K562 (cell line): ENCODE measurements at regions not wholly inside any gene's neighbourhood (a gene's known extent, or its start where the extent isn't known, plus 50 kb on each side); places are given as distances from the start of the nearest gene placed in this dataset.

ENCODE experiments used
- ATAC-seq: fragments of 200-7000 bp; cut with Tn5 transposase; 3 replicates; pipeline ENCODE4 v1.9.1; 2020; ENCODE audit warnings: moderate library complexity
- BruUV-seq: library from RNA; stranded (reverse); fragments of 400-500 nt; replicated peaks from 2 replicates; lab custom pipeline; 2021; lab: Mats Ljungman, UMichigan
- CTCF ChIA-PET: fragments of 300-600 bp; formaldehyde crosslinking; extraction: SDS; loops from one replicate; lab custom pipeline; 2021; ENCODE audit warnings: low intra/inter-chr PET ratio; lab: Yijun Ruan, JAX
- POLR2A ChIA-PET: fragments of 300-600, 350-650 bp; sonication (Branson Sonifier 250); formaldehyde crosslinking; extraction: SDS; loops from one replicate; lab custom pipeline; 2021; ENCODE audit warnings: antibody characterized with exemption, inconsistent platforms; lab: Yijun Ruan, JAX
- DNase-seq, 4 experiments: peaks; one replicate each; pipeline versions ENCODE4 v3.0.0 to v3.0.0-alpha.2; 2011 to 2018; ENCODE audit warnings: low spot score in 3 of 4, mixed read lengths in 3 of 4; ENCODE audit errors: extremely low read depth in 1 of 4
- FAIRE-seq: peaks from 2 replicates; lab custom pipeline; 2011; peaks lifted over from hg19 to GRCh38; lab: Jason Lieb, UNC
- H2AFZ ChIP-seq: 2 replicates; pipeline ENCODE4 v1.6.0; 2011; ENCODE audit warnings: low read depth, low read length, control low read depth, inconsistent platforms
- H3K27ac ChIP-seq: fragments of 200-600 bp; 3 replicates; pipeline ENCODE4 v1.8.0; 2011; ENCODE audit warnings: low read depth, mild to moderate bottlenecking, control low read depth, inconsistent platforms, low read length, moderate library complexity, mixed read lengths; ENCODE audit errors: extremely low read depth
- H3K27me3 ChIP-seq, 2 experiments: fragments of 300-600 bp in 1 of 2; 2 replicates in 1 of 2; 3 replicates in 1 of 2; pipeline versions ENCODE4 v1.6.0 to v1.8.0; 2011; ENCODE audit warnings: inconsistent platforms in 2 of 2, low read length in 2 of 2, mild to moderate bottlenecking in 1 of 2, mixed read lengths in 1 of 2, moderate library complexity in 1 of 2; ENCODE audit not compliant: control insufficient read depth in 2 of 2, insufficient read depth in 2 of 2
- H3K36me3 ChIP-seq: fragments of 300-600 bp; 3 replicates; pipeline ENCODE4 v1.8.0; 2011; ENCODE audit warnings: mild to moderate bottlenecking, low read length, inconsistent platforms; ENCODE audit not compliant: control insufficient read depth, insufficient read depth
- H3K4me1 ChIP-seq, 2 experiments: fragments of 200-600 bp in 1 of 2; replicated peaks in 1 of 2; 2 replicates in 1 of 2; 3 replicates in 1 of 2; pipeline versions ENCODE4 v1.5.1 to v1.8.0; 2011; ENCODE audit warnings: inconsistent platforms in 2 of 2, low read length in 2 of 2, mild to moderate bottlenecking in 1 of 2, mixed read lengths in 1 of 2, moderate library complexity in 1 of 2; ENCODE audit not compliant: control insufficient read depth in 2 of 2, insufficient read depth in 2 of 2
- H3K4me2 ChIP-seq: 2 replicates; pipeline ENCODE4 v1.6.1; 2011; ENCODE audit warnings: low read length, control low read depth, inconsistent platforms, mixed read lengths; ENCODE audit not compliant: insufficient read depth
- H3K4me3 ChIP-seq: fragments of 200-600 bp; sonication (generic), shearing (Covaris generic); 2 replicates; pipeline ENCODE4 v1.5.1; 2016; ENCODE audit warnings: control low read depth, inconsistent platforms
- H3K79me2 ChIP-seq: fragments of 200-600 bp; 3 replicates; pipeline ENCODE4 v1.8.0; 2011; ENCODE audit warnings: low read length, inconsistent platforms; ENCODE audit not compliant: control insufficient read depth, insufficient read depth
- H3K9ac ChIP-seq, 2 experiments: 2 replicates each; pipeline versions ENCODE4 v1.6.0 to v1.6.1; 2011; ENCODE audit warnings: low read depth in 2 of 2, low read length in 2 of 2, control low read depth in 1 of 2, inconsistent platforms in 1 of 2, mild to moderate bottlenecking in 1 of 2, mixed read lengths in 1 of 2; ENCODE audit not compliant: insufficient read depth in 1 of 2
- H3K9me1 ChIP-seq: one replicate; pipeline ENCODE4 v1.6.0; 2011; ENCODE audit warnings: inconsistent platforms, mild to moderate bottlenecking, low read length, moderate library complexity; ENCODE audit not compliant: control insufficient read depth, insufficient read depth
- H3K9me3 ChIP-seq: replicated peaks from 2 replicates; pipeline ENCODE4 v1.5.1; 2011; ENCODE audit warnings: low read depth, low read length, inconsistent platforms; ENCODE audit not compliant: control insufficient read depth, insufficient read depth
- H4K20me1 ChIP-seq: replicated peaks from 2 replicates; pipeline ENCODE4 v1.6.1; 2011; ENCODE audit warnings: low read length, inconsistent platforms, mixed read lengths; ENCODE audit not compliant: control insufficient read depth, insufficient read depth
- CTBP1 ChIP-seq: fragments of 450-650 bp; IDR thresholded peaks from 2 replicates; pipeline ENCODE4 v1.6.1; 2016; ENCODE audit warnings: borderline replicate concordance
- DACH1 ChIP-seq: fragments of 450-650 bp; IDR thresholded peaks from 2 replicates; pipeline ENCODE4 v1.6.1; 2018; ENCODE audit not compliant: partially characterized antibody
- ETV5 ChIP-seq: sonication (generic); formaldehyde crosslinking; IDR thresholded peaks from 2 replicates; pipeline ENCODE4 v1.4.0; 2020; ENCODE audit warnings: low read depth, mild to moderate bottlenecking, missing genetic modification reagents
- MCM2 ChIP-seq: fragments of 450-650 bp; IDR thresholded peaks from 2 replicates; pipeline ENCODE4 v1.6.1; 2017; ENCODE audit warnings: low read depth, mild to moderate bottlenecking
- MTA2 ChIP-seq: fragments of 450-650 bp; IDR thresholded peaks from 2 replicates; pipeline ENCODE4 v1.6.1; 2016; ENCODE audit warnings: low read depth
- PURB ChIP-seq: sonication (generic); formaldehyde crosslinking; IDR thresholded peaks from 2 replicates; pipeline ENCODE4 v1.9.0; 2021; ENCODE audit warnings: low read depth, mild to moderate bottlenecking, missing genetic modification reagents
- SAP30 ChIP-seq: fragments of 200-600 bp; sonication (generic); IDR thresholded peaks from 2 replicates; pipeline ENCODE4 v1.6.1; 2012; ENCODE audit warnings: borderline replicate concordance, low read depth, mild to moderate bottlenecking, moderate library complexity, low read length, control low read depth, inconsistent platforms; ENCODE audit not compliant: insufficient read depth, poor library complexity, severe bottlenecking
- SIX5 ChIP-seq, 2 experiments: IDR thresholded peaks; 2 replicates each; pipeline ENCODE4 v1.6.1; 2011; ENCODE audit warnings: low read length in 2 of 2, borderline replicate concordance in 1 of 2, low read depth in 1 of 2, mild to moderate bottlenecking in 1 of 2, moderate library complexity in 1 of 2; ENCODE audit not compliant: insufficient read depth in 1 of 2
- U2AF1 ChIP-seq: fragments of 200-400 bp; formaldehyde crosslinking; optimal IDR thresholded peaks from 2 replicates; pipeline ENCODE3; 2017; ENCODE audit warnings: mild to moderate bottlenecking, low read depth, low read length, moderate library complexity
- ZFPM2 ChIP-seq: fragments of 250-450 bp; sonication (Bioruptor Pico); IDR thresholded peaks from 2 replicates; pipeline ENCODE4 v1.5.1; 2022; ENCODE audit warnings: mild to moderate bottlenecking
- ZNF347 ChIP-seq: fragments of 450-650 bp; formaldehyde crosslinking; IDR thresholded peaks from 2 replicates; pipeline ENCODE4 v1.4.0; 2020; ENCODE audit warnings: low read depth, mild to moderate bottlenecking, moderate library complexity
- ZNF507 ChIP-seq: conservative IDR thresholded peaks from 2 replicates; pipeline ENCODE4 v1.6.1; 2017; ENCODE audit warnings: missing genetic modification characterization, missing compliant biosample characterization
- ZNF655 ChIP-seq: fragments of 250-450 bp; sonication (Bioruptor Pico); IDR thresholded peaks from 2 replicates; pipeline ENCODE4 v1.5.0; 2021
- WGBS: fragments of 100-300 bp; shearing (Covaris generic); methylation state at CpG from one replicate; pipeline ENCODE4 v1.1.6; 2016; ENCODE audit warnings: low coverage, mixed read lengths; ENCODE audit not compliant: insufficient coverage; ENCODE audit errors: missing lambda C conversion rate; 5-methylcytosine and 5-hydroxymethylcytosine counted together
- in situ Hi-C: fragments of 300-500 bp; cut with MboI; formaldehyde crosslinking; loops from 4 replicates; pipeline ENCODE4 v1.15.0; 2018; ENCODE audit warnings: inconsistent platforms, mixed read lengths
- intact Hi-C: fragments of 100-400 bp; cut with micrococcal nuclease; formaldehyde crosslinking; loops from 2 replicates; pipeline ENCODE4 v1.14.2; 2022
- TF ChIP-seq, protein P1 (sequence below): fragments of 250-450 bp; sonication (Bioruptor Pico); IDR thresholded peaks from 2 replicates; pipeline ENCODE4 v1.8.0; 2022; ENCODE audit warnings: moderate library complexity, mild to moderate bottlenecking, inconsistent platforms
- TF ChIP-seq, protein P2 (sequence below): sonication (generic); formaldehyde crosslinking; IDR thresholded peaks from 2 replicates; pipeline ENCODE4 v1.9.0; 2022; ENCODE audit warnings: mild to moderate bottlenecking, missing genetic modification reagents

- Histone ChIP-seq H3K4me2 (no peak overlapping the region), H2AFZ (no peak overlapping the region)
Measured at GRCh38 chr3:137330246-137330645, 372.5 kb downstream of the IL20RB start.

DNA sequence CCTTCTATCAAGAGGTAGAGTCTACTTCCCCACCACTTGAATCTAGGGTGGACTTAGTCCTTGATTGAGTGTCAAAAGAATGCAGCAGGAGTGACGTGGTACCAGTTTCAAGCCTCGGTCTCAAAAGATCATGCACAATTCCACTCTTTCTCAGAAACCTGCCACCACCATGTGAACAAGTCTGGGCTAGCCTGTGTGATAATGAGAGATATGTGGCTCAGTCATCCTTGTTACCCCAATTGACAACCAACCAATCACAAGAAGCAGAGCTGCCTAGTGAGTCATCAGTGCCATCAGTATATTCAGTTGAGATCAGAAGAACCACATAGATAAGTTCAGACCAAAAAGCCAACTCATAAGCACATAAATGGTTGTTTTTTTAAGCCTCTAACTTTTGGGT lies 374.5 kb downstream of the IL20RB start:
- H3K9me1 ChIP-seq, result no peaks in the 10 kb centered on the region
- BruUV-seq, result no TSS peak
- POLR2A ChIA-PET, result no interaction called here
- FAIRE-seq, result no peak
- H3K4me2 ChIP-seq, result no peak overlapping the region
- H3K79me2 ChIP-seq, result no peaks in the 10 kb centered on the region
- H3K4me3 ChIP-seq, result no peak overlapping the region
- TF ChIP-seq MTA2 (no peak), ZNF507 (no peak), DACH1 (no peak), PURB (CRISPR knock-in tag) (no peak), ZFPM2 (CRISPR knock-in tag) (no peak), U2AF1 (no peak), SAP30 (no peak), ZNF655 (no peak), ETV5 (CRISPR knock-in tag) (no peak)
- TF ChIP-seq, protein P1, sequence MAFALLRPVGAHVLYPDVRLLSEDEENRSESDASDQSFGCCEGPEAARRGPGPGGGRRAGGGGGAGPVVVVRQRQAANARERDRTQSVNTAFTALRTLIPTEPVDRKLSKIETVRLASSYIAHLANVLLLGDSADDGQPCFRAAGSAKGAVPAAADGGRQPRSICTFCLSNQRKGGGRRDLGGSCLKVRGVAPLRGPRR (CRISPR knock-in tag), result no peak
- TF ChIP-seq, protein P2, sequence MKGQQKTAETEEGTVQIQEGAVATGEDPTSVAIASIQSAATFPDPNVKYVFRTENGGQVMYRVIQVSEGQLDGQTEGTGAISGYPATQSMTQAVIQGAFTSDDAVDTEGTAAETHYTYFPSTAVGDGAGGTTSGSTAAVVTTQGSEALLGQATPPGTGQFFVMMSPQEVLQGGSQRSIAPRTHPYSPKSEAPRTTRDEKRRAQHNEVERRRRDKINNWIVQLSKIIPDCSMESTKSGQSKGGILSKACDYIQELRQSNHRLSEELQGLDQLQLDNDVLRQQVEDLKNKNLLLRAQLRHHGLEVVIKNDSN (CRISPR knock-in tag), result no peak
- TF ChIP-seq, all 486 proteins: peak for 0
- H3K4me1 ChIP-seq, result no peaks in the 10 kb centered on the region
- no peaks in the 10 kb centered on the region for H4K20me1 ChIP-seq
- H3K9me3 ChIP-seq, result no peaks in the 10 kb centered on the region
- H3K27ac ChIP-seq, result no peak overlapping the region
- WGBS, result 0% methylated on average over 2 of the region's 2 CpGs
- intact Hi-C loops (no loop called here), in situ Hi-C loops (no loop called here)
- H3K9ac ChIP-seq, result no peak overlapping the region
- CTCF ChIA-PET, result no interaction called here
- H3K36me3 ChIP-seq, result no peaks in the 10 kb centered on the region
- no peak for ATAC-seq
- no peaks in the 10 kb centered on the region for H3K27me3 ChIP-seq
- no peak overlapping the region for H2AFZ ChIP-seq
- DNase-seq, result no peak

More at GRCh38 chr3:137330246-137330645, 372.5 kb downstream of the IL20RB start:
- intact Hi-C loops, result no loop called here
- Histone ChIP-seq H3K36me3 (no peaks in the 10 kb centered on the region), H3K9ac (no peak overlapping the region), H3K27me3 (no peaks in the 10 kb centered on the region), H3K9me3 (no peaks in the 10 kb centered on the region), H3K79me2 (no peaks in the 10 kb centered on the region), H3K9me1 (no peaks in the 10 kb centered on the region), H4K20me1 (no peaks in the 10 kb centered on the region), H3K27ac (no peak overlapping the region), H3K4me3 (no peak overlapping the region), H3K4me1 (no peaks in the 10 kb centered on the region)
- ATAC-seq (no peak), DNase-seq (no peak), FAIRE-seq (no peak)
- in situ Hi-C loops, result no loop called here
- BruUV-seq, result no TSS peak
- ChIA-PET CTCF (no interaction called here), POLR2A (no interaction called here)
- 0% methylated on average over 3 of the region's 3 CpGs for WGBS
- no peak for TF ChIP-seq ZNF347 (CRISPR knock-in tag)
- TF ChIP-seq MCM2, result no peak
- no peak for TF ChIP-seq CTBP1
- TF ChIP-seq SIX5 (IDR thresholded peaks at IDR 0.05; ENCODE audit: borderline replicate concordance in 1 of 2, insufficient read depth in 1 of 2, low read depth in 1 of 2, low read length in 2 of 2), result no peak
